GM18909 (cell line): ENCODE measurements at regions not wholly inside any gene's neighbourhood (a gene's known extent, or its start where the extent isn't known, plus 50 kb on each side); places are given as distances from the start of the nearest gene placed in this dataset.
A peak's percentile ranks its signal among the peaks of the same experiment; 100 is the strongest.
"Not testable (repeated sequence)": the region's sequence is repeated elsewhere in the genome, so short reads cannot be mapped to it uniquely, and the experiment has no call there.

Source experiments
- ATAC-seq: cut with Tn5 transposase; IDR thresholded peaks from one replicate; pipeline ENCODE4 v1.9.1; 2021; ENCODE audit warnings: mild to moderate bottlenecking; ENCODE audit not compliant: unreplicated experiment, poor library complexity

DNA sequence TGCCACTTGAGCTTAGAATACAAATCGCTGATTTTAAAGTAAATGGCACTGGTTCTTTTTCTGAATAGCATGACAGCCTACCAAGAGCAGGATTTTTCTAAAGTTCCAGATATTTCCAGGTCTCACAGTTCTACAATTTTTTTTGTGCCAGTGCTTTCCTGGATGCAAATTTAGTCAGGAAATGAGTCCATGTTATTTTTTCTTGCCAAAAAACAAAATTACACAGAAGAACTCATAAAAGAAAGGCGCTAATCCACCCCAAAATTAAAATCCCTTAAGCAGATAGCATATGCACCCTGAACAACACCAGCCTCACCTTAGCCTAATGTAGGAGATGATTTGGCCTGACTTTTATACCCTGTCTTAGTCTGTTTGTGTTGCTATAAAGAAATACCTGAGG is 86.4 kb upstream of the ARG1 start:
- no peak for ATAC-seq

GRCh38 chr6:131488780-131489179 is 84.2 kb upstream of the ARG1 start:
- no peak for ATAC-seq

DNA sequence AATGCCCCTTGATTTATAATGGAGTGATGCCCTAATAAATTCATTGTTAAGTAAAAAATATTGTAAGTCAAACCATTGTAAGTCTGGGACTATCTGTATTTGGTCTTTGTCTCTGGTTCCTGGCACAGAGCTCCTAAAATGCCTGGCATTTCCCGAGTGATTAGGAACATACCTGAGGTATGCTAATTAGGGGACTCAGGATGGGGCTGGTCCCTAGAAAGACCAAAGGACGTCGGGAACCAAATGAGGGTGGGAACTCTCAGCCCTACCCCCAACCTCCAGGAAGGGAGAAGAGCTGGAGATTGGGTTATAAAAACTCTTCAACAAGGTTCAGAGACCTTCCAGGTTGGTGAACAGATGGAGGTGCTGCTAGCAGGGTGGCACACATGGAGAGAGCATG is 82.6 kb upstream of the ARG1 start:
- ATAC-seq: no peak

DNA sequence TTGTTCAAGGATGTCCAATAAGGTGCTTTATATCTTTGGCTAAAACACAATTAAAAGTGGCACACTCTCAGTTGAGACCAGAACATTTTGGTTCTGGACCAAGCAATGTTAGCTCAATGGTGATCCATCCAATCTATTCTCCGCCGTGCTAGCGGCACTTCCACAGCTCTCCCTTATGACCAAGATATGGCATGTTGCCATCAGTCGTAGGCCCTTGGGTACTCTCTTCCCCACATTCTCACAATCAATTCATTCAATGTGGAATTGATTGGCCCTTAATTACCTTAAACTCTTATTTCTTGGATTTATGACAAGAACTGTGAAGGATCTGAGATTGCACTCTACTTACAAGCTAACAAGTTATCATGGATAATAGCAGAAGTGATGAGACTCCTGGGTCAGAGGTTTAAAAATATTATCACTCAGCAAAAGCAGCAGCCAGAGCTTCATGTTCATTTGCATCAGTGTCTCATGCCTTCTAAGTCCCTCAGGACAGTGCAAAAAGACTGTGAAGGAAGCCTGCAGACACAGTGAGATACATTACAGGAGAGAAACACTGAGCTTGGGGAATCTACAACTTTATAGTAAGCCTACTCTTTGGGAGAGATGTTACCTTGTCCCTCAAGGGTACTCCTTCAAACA is 80.0 kb upstream of the ARG1 start:
- ATAC-seq: no peak

GRCh38 chr6:131504387-131504786 is 68.6 kb upstream of the ARG1 start:
- not testable (repeated sequence) for ATAC-seq

- ATAC-seq: no peak
Measured at GRCh38 chr6:131510094-131510493, 62.9 kb upstream of the ARG1 start.

GRCh38 chr6:131510591-131510990 is 62.4 kb upstream of the ARG1 start:
- ATAC-seq: no peak

DNA sequence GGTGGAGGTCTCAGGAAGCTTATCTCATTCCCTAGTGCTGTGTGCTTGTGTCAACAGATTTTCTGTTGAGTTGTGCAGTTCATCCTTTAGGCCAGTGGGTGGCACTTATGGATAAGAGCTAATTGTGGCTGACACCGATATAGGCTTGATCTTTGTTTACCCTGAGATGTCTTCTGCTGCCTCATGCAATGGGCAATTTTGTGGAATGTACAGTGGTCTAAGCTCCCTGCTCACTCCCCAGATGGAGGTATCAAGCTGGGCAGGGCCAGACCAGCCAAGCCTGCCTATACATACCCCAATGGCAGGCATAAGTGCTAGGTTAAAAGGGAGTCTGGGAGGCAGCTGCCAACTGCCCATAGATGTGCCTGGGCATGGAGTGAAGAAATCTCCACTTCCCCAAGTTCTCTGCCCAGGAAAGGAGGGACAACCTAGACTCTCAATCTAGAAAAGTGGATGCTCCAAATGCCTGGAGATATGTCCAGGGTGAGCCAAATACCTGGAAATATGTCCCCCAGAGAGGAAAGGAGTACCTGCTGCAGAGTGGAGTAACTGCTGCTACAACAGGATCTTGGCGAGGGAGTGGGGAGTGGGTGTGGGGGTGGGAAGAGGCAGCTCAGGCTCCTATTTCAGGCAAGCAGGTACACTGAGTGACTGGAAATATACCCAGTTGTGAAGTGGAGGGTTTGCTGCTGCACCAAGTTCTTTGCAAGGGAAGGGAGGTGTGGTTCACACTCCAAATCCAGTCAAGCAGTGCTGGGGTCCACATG is 53.2 kb upstream of the ARG1 start:
- ATAC-seq: peak; percentile 98
